ENCODE measurements at regions not wholly inside any gene's neighbourhood (a gene's known extent, or its start where the extent isn't known, plus 50 kb on each side); places are given as distances from the start of the nearest gene placed in this dataset.
"Not testable (repeated sequence)": the region's sequence is repeated elsewhere in the genome, so short reads cannot be mapped to it uniquely, and the experiment has no call there.

- DNase-seq = no peak
- in situ Hi-C loops (cut with MboI; ENCODE audit: low pct_unique_long_range_greater_than_20kb, low sequenced_read_pairs) = no loop called here
Measured at GRCh38 chr2:40002339-40002738, 223.3 kb upstream of the THUMPD2 start.

DNA sequence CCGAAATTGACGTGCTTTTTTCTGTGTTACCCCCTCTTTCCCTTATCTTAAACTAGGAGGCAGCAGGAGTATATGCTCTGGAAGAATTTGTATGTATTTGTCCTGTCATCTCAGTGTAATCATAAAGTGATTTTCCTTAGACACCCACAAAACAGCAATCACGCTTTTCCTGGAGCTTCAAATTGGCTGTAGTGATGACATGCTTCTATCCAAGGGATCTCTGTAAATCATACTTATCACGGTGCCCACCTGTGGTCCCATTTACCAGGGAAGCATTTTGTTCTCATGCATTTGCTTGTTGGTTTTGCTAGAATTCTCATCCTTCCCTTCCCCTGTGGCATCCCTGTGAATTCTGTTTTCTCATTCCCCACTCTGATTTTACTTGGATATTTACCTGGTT is 220.8 kb upstream of the THUMPD2 start:
- in situ Hi-C loops (cut with MboI; ENCODE audit: low pct_unique_long_range_greater_than_20kb, low sequenced_read_pairs) = no loop called here
- no peak for DNase-seq

- in situ Hi-C loops (cut with MboI; ENCODE audit: low pct_unique_long_range_greater_than_20kb, low sequenced_read_pairs) = no loop called here
- DNase-seq = no peak
Measured at GRCh38 chr2:39998617-39999016, 219.6 kb upstream of the THUMPD2 start.

DNA sequence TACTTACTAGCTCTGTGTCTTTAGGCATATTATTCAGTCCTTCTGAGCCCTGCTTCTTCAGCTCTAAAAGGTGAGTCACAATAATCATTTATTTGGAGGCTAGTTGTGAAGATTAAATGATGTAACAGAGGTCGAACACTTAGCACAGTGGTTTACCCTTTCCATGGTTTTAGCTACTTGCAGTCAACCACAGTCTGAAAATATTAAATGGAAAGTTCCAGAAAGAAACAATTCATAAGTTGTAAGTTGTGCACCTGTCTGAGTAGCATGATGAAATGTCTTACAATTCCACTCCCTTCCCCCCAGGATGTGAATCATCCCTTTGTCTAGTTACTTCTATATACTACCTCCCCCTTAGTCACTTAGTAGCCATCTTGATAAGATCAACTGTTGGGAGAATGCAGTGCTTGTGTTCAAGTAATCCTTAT is 217.6 kb upstream of the THUMPD2 start:
- in situ Hi-C loops (cut with MboI; ENCODE audit: low pct_unique_long_range_greater_than_20kb, low sequenced_read_pairs) = no loop called here
- peak; percentile 14 for DNase-seq

DNA sequence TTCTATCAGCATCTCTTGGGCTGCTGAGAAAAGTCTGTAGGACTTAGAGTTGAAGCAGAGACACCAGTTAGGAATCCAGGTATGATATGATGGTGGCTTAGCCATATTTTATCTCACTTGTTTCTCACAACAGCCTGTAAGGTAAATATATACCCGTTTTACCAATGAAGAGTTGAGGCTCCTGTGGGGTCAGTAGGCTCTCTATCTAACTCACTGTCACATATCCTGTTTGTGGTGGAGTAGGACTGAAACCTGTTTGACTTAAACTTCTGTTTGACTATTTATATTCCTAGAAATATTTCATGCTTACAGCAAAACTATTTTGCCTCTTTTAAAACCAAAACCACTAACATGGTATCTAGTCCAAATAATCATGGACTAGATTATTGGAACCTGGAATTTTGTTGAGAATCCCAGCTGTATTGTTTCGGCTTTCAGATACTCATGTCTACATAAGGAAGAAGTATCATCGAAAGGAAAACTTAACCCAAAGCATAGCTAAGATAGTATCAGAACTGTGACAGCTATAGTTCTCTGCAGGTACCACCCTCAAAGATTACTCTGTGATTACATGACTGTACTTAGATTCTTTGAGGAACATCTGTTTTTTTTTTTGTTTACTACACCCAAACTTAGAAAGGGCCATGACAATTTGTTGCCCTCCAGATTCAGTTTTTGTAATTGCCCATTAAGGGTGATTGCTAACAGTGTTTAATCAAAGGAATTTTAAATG is 216.1 kb upstream of the THUMPD2 start:
- in situ Hi-C loops (cut with MboI; ENCODE audit: low pct_unique_long_range_greater_than_20kb, low sequenced_read_pairs) = no loop called here
- no peak for DNase-seq

DNA sequence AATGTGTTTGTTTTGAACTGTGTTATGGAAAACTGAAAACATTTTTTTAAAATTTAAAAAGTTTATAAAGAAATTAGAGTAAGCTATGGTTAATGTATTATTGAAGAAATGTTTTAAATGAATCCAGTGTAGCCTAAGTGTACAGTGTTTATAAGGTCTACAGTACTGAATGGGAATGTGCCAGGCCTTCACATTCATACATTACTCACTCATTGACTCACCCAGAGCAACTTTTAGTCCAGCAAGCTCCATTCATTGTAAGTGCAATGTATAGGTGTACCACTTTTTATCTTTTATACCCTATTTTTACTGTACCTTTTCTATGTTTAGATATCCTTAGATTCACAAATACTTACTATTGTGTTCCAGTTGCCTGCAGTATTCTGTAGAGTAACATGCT is 215.1 kb upstream of the THUMPD2 start:
- in situ Hi-C loops (cut with MboI; ENCODE audit: low pct_unique_long_range_greater_than_20kb, low sequenced_read_pairs) = no loop called here
- no peak for DNase-seq

DNA sequence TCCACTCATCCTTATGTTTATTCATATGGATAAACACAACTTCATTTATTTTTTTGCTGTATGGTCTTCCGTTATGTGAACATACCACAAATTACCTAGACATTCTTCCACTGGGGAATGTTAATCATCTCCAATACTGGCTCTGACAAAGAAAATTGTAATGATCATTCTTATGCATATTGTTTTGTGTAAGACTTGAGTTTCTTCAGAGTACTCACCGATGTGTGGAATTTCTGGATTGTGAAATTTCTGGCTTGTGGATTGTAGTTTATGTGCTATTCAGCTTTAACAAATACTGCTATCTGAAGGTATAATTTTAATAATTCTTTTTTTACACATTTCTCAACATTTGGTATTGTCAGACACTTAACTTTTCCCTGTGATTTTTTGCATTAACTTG is 212.2 kb upstream of the THUMPD2 start:
- in situ Hi-C loops (cut with MboI; ENCODE audit: low pct_unique_long_range_greater_than_20kb, low sequenced_read_pairs) = no loop called here
- DNase-seq = no peak

- in situ Hi-C loops (cut with MboI; ENCODE audit: low pct_unique_long_range_greater_than_20kb, low sequenced_read_pairs) = no loop called here
- no peak for DNase-seq
Measured at GRCh38 chr2:39990335-39990900, 211.4 kb upstream of the THUMPD2 start.

DNA sequence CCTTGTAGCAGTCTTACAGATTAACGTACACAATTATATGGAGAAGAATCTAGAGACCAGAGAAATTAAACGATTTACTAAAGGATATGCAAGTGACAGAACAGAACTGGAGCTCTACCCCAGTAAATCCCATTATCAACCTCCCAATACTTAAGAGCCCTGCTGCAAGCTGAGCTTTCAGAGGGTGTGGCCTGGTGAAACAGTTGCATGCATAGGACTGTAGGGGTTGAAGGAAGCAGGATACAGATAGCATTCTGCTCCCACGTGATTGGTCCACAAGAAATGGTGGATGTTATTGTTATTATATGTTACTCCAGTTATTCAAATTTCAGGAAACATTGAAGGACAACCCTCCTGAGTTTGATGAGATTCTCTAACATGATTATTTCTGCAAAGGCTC is 210.8 kb upstream of the THUMPD2 start:
- in situ Hi-C loops (cut with MboI; ENCODE audit: low pct_unique_long_range_greater_than_20kb, low sequenced_read_pairs) = no loop called here
- DNase-seq = no peak

DNA sequence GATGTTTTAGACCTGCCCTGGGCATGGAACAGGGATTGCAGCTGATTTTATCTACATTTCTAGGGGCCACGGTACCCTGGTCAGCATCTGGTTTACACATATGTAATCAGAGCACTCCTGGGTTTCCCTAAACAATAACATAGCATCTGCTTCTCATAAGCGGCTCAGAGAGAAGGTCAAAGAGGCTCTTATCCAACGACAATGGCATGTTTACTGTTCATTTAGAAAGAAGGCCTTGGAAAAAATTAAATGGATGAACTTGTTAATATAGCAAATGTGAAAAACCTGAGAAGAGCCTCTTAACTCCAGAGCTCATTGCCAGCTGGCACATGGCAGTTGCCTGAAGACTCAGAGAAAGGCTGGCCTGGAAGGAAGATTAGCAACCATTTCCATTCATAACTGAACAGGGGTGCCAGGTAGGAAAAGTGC is 202.8 kb upstream of the THUMPD2 start:
- in situ Hi-C loops (cut with MboI; ENCODE audit: low pct_unique_long_range_greater_than_20kb, low sequenced_read_pairs) = no loop called here

GRCh38 chr2:39975476-39976020 is 196.5 kb upstream of the THUMPD2 start:
- DNase-seq = no peak
- in situ Hi-C loops (cut with MboI; ENCODE audit: low pct_unique_long_range_greater_than_20kb, low sequenced_read_pairs) = no loop called here

More for the DNA sequence above, 202.8 kb upstream of the THUMPD2 start:
- no peak for DNase-seq

DNA sequence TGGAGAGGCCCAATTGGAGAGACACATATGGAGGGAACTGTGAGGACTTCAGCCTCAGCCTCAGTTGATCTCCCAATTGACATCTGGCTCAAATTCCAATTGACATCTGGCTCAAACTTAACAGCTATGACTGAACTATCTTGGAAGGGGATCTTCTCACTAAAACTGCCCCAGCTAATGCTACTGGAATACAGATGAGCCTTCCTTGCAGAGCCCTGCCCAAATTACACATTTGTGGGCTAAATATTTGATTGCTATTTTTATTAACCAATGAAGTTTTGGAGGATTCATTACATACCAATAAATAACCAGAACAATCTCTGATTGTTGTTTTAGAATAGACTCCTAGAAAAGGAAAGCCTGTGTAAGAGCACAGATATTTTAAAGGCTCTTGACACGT is 189.0 kb upstream of the THUMPD2 start:
- DNase-seq = no peak
- in situ Hi-C loops (cut with MboI; ENCODE audit: low pct_unique_long_range_greater_than_20kb, low sequenced_read_pairs) = no loop called here

DNA sequence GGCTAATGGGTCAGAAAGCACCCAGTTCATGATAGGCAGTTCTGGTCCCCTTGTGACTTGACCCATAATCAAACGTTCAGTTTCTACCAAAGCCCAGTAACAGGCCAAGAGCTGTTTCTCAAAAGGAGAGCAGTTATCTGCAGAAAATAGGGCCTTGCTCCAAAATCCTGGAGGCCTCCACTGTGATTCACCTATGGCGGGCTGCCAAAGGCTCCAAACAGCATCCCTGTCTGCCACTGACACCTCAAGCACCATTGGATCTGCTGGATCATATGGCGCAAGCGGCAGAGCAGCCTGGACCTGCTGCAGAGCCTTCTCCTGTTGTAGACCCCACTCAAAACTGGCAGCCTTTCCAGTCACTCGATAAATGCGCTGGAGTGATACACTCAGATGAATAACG is 181.6 kb upstream of the THUMPD2 start:
- in situ Hi-C loops (cut with MboI; ENCODE audit: low pct_unique_long_range_greater_than_20kb, low sequenced_read_pairs); DNase-seq: not testable (repeated sequence)

DNA sequence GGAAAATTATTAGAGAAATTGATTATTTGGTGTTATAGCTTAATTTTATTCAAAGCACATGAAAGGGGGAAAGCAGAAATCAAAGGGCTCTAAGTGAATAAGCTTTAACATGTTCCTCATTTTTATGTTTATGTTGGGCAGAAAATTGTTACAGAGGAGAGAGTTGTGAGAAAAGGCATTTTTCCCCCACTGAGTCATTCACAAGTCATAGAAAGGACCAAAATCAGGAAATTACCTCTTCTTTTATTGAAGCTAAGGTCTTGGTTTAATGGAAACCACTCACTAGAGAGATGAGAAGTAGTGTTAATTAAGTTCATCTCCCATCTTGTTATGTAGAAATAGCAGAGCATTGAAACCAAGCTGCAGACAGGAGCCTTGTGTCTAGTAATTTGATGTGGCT is 175.3 kb upstream of the THUMPD2 start:
- in situ Hi-C loops (cut with MboI; ENCODE audit: low pct_unique_long_range_greater_than_20kb, low sequenced_read_pairs) = no loop called here
- DNase-seq = no peak

DNA sequence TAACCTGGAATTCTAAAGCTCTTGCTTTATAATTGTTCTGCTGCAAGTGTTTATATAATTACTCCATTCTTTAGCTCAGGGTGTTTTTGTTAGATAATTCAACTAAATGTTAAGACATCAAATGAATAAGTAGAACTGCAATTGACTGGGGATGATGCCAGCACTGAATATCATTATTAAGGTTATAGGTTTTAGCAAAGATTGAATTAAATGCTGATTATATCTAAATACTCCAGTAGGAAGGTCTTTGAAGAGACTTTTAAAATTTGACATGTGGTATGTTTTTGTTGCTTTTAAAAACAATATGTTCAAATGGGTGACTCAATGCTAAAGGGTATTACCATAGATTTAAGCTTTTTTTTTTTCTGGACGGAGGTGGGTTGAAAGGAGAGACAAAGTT is 170.1 kb upstream of the THUMPD2 start:
- no peak for DNase-seq
- in situ Hi-C loops (cut with MboI; ENCODE audit: low pct_unique_long_range_greater_than_20kb, low sequenced_read_pairs) = no loop called here

GRCh38 chr2:39948016-39948719 is 169.1 kb upstream of the THUMPD2 start:
- in situ Hi-C loops (cut with MboI; ENCODE audit: low pct_unique_long_range_greater_than_20kb, low sequenced_read_pairs) = no loop called here
- no peak for DNase-seq

GRCh38 chr2:39947294-39948015 is 168.4 kb upstream of the THUMPD2 start:
- in situ Hi-C loops (cut with MboI; ENCODE audit: low pct_unique_long_range_greater_than_20kb, low sequenced_read_pairs) = no loop called here
- no peak for DNase-seq

DNA sequence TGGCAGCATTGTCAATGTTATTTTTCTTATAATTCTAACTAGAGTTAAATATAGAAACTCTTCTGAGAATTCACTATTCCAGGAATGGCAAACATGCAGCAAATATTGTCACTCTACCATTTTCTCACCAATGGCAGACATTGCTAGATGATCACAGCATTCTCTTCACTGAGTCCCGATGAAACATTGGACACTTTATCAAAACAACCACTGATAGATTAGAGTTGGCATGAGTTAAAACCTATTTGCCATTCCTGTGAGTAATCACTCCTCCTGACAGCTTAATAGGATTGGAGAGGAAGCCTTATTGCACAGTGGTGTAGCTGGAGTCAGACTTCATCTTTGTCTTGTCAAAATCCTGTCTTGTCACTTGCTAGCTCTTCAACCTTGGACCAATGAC is 163.9 kb upstream of the THUMPD2 start:
- in situ Hi-C loops (cut with MboI; ENCODE audit: low pct_unique_long_range_greater_than_20kb, low sequenced_read_pairs) = no loop called here
- DNase-seq = no peak

DNA sequence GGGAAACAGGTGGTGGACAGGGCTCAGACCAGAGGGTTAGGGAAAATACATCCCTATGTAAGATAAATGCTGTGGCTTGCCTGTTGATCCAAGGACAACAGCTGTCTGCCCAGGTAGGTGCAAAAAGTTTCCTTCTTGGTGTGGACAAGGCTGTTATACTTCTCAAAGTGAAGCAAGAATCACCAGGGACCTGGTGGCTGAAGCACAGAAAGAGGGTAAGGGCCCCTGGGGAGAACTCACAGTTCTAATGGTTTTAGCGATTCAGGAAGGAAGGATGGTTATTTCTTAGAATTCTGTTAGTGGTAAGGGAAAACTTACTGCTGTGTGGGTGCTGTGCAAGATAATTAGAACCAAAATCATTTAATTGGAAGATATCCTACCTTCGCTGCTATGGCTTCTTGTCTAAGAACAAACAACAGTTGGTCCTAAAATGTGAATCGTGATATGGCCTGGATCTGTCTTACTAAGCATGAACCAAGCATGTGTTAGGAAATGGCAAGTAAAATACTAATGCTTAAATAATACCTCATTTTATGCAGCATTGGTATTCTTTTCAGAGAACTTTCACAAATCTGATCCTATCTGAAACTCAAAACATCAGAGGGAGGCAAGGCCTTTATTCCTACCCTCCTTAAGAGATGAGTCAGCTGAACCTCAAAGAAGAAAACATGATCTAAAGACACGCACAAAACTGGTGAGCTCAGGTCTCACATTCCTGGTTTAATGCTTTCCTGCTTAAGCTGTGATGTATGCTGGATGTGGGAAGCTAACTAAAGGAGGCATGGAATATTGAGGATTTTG is 159.2 kb upstream of the THUMPD2 start:
- DNase-seq = peak; percentile 24
- in situ Hi-C loops (cut with MboI; ENCODE audit: low pct_unique_long_range_greater_than_20kb, low sequenced_read_pairs) = no loop called here

All from KBM-7 (cell line).